Adrenal gland (tissue), 9 donors: ENCODE measurements at regions not wholly inside any gene's neighbourhood (a gene's known extent, or its start where the extent isn't known, plus 50 kb on each side); places are given as distances from the start of the nearest gene placed in this dataset.

ENCODE experiments used
- DNase-seq, 7 donors: peaks; one replicate each; pipeline ENCODE4 v3.0.0-alpha.2; 2019 to 2020
- H3K27ac ChIP-seq, 5 donors: fragments of 200-600 bp; sonication (generic) in 4 of 5; 1 replicate in 3 of 5; 2 replicates in 2 of 5; pipeline versions ENCODE4 v1.5.1 to v1.8.0; 2016 to 2020; ENCODE audit warnings: mild to moderate bottlenecking in 1 of 5
- H3K27me3 ChIP-seq: fragments of 200-600 bp; 2 replicates; pipeline ENCODE4 v1.8.0; 2021
- H3K36me3 ChIP-seq, 2 donors: fragments of 200-600 bp; replicated peaks in 1 of 2; 1 replicate in 1 of 2; 2 replicates in 1 of 2; pipeline versions ENCODE4 v1.5.1 to v1.8.0; 2018 to 2022
- H3K4me1 ChIP-seq, 2 donors: fragments of 200-600 bp; replicated peaks in 1 of 2; 1 replicate in 1 of 2; 2 replicates in 1 of 2; pipeline versions ENCODE4 v1.5.1 to v1.8.0; 2018 to 2021
- H3K4me3 ChIP-seq, 4 donors: fragments of 200-600 bp; sonication (generic) in 3 of 4; one replicate each; pipeline ENCODE4 v1.5.1; 2016 to 2018
- H3K9me3 ChIP-seq, 3 donors: fragments of 200-600 bp; sonication (generic) in 1 of 3; replicated peaks in 1 of 3; 1 replicate in 2 of 3; 2 replicates in 1 of 3; pipeline versions ENCODE4 v1.5.1 to v1.8.0; 2016 to 2021
- CTCF ChIP-seq, 6 experiments: fragments of 450-650 bp in 4 of 6; fragments of 200-600 bp in 2 of 6; sonication (generic) in 1 of 6; IDR thresholded peaks; 1 replicate in 5 of 6; 2 replicates in 1 of 6; pipeline versions ENCODE4 v1.5.1 to v1.8.0; 2016 to 2021; ENCODE audit warnings: antibody characterized with exemption in 6 of 6, mild to moderate bottlenecking in 2 of 6, moderate library complexity in 1 of 6
- POLR2A ChIP-seq, 2 donors: fragments of 450-650 bp; IDR thresholded peaks; one replicate each; pipeline ENCODE4 v1.6.1; 2017; ENCODE audit warnings: antibody characterized with exemption in 2 of 2, mild to moderate bottlenecking in 2 of 2, moderate library complexity in 1 of 2
- WGBS, 4 donors: extraction: QIAGEN DNeasy Blood & Tissue Kit in 2 of 4; methylation state at CpG; one replicate each; pipeline versions ENCODE4 v1.1.5 to v1.1.7; 2013 to 2017; 5-methylcytosine and 5-hydroxymethylcytosine counted together
- intact Hi-C, 2 donors: fragments of 100-400 bp; cut with DNase I; formaldehyde crosslinking; loops; one replicate each; pipeline versions ENCODE4 v1.14.1 to v1.15.0; 2022 to 2023
- donor health status: healthy with polysubstance abuse.
- donor health status: Bipolar disorder and iron deficiency.
- donor health status: DM: yes; HTN: yes; CAD: no.
- donor health status: DM: no; HTN: no; CAD: no.
- donor health status: DM: no; HTN: no; CAD: no.

- Histone ChIP-seq H3K27me3 (no peaks in the 10 kb centered on the region), H3K27ac (no peak overlapping the region), H3K4me3 (no peak overlapping the region), H3K4me1 (no peaks in the 10 kb centered on the region), H3K36me3 (no peaks in the 10 kb centered on the region), H3K9me3 (no peaks in the 10 kb centered on the region)
- intact Hi-C loops = no loop called here
- WGBS, 4 donors = 58 to 70% (median 64%) methylated on average over 3 of the region's 3 CpGs
- DNase-seq = no peak
- TF ChIP-seq CTCF (IDR thresholded peaks at IDR 0.05) = no peak
- no peak for TF ChIP-seq POLR2A (IDR thresholded peaks at IDR 0.05)
Observed at GRCh38 chr2:167826906-167827305, 420.5 kb downstream of the STK39 start.

GRCh38 chr2:167825664-167826063 is 421.7 kb downstream of the STK39 start:
- H3K36me3 ChIP-seq = no peaks in the 10 kb centered on the region
- no peaks in the 10 kb centered on the region for H3K4me1 ChIP-seq
- DNase-seq = no peak
- TF ChIP-seq POLR2A (IDR thresholded peaks at IDR 0.05) (no peak), CTCF (IDR thresholded peaks at IDR 0.05) (no peak)
- WGBS, 4 donors = 87 to 96% (median 93%) methylated on average over 1 of the region's 1 CpG
- intact Hi-C loops = no loop called here
- H3K27ac ChIP-seq = no peak overlapping the region
- H3K4me3 ChIP-seq = no peak overlapping the region
- no peaks in the 10 kb centered on the region for H3K27me3 ChIP-seq
- no peaks in the 10 kb centered on the region for H3K9me3 ChIP-seq

GRCh38 chr2:167822690-167823465 is 424.5 kb downstream of the STK39 start:
- no peaks in the 10 kb centered on the region for H3K4me1 ChIP-seq
- intact Hi-C loops = no loop called here
- H3K27ac ChIP-seq = no peak overlapping the region
- H3K4me3 ChIP-seq = no peak overlapping the region
- TF ChIP-seq CTCF (IDR thresholded peaks at IDR 0.05) = no peak
- TF ChIP-seq POLR2A (IDR thresholded peaks at IDR 0.05) = no peak
- H3K36me3 ChIP-seq = no peaks in the 10 kb centered on the region
- DNase-seq = no peak
- no peaks in the 10 kb centered on the region for H3K27me3 ChIP-seq
- 83 to 91% (median 87%) methylated on average over 3 of the region's 3 CpGs for WGBS, 4 donors
- no peaks in the 10 kb centered on the region for H3K9me3 ChIP-seq

DNA sequence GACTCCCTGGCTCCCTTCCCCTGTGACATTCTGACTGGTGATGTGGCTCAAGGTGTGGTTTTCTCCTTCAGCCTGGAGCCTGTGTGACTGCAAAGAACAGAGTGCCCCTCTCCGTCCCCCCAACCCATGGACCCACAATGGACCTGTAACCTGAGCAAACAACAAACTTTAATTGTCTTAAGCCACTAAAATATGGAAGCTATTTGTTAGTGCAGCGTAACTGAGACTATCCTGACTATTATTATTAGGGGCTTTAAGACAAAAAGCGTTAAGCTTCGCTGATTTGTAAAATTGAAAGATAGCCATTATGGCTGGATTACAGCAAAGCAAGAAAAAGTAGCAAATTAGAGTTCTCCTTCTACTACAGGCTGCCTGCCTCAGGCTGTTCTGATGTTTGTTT is 426.9 kb downstream of the STK39 start:
- Histone ChIP-seq H3K27me3 (no peaks in the 10 kb centered on the region), H3K9me3 (no peaks in the 10 kb centered on the region), H3K27ac (no peak overlapping the region), H3K36me3 (no peaks in the 10 kb centered on the region), H3K4me1 (no peaks in the 10 kb centered on the region), H3K4me3 (no peak overlapping the region)
- TF ChIP-seq CTCF (IDR thresholded peaks at IDR 0.05) (no peak), POLR2A (IDR thresholded peaks at IDR 0.05) (no peak)
- WGBS, 4 donors = 88 to 97% (median 90%) methylated on average over 4 of the region's 4 CpGs
- DNase-seq = no peak
- intact Hi-C loops = no loop called here
